ENCODE measurements at regions not wholly inside any gene's neighbourhood (a gene's known extent, or its start where the extent isn't known, plus 50 kb on each side); places are given as distances from the start of the nearest gene placed in this dataset.

- ChIA-PET CTCF (interaction anchor here (0.6 kb wide), 1 partner anchor 72 kb away, joined by 3 read pairs; no protein-coding TSS in a partner anchor), POLR2A (no interaction called here)
- Histone ChIP-seq H3K4me3 (ENCODE audit: low read depth, low read length) (no peak overlapping the region), H3K36me3 (ENCODE audit: control insufficient read depth, insufficient read depth, low read length) (no peaks in the 10 kb centered on the region), H3K27me3 (ENCODE audit: control insufficient read depth, insufficient read depth, low read length) (no peaks in the 10 kb centered on the region)
- TF ChIP-seq CTCF (IDR thresholded peaks at IDR 0.05; ENCODE audit: insufficient read depth, low read depth, low read length) = no peak
- no peak for DNase-seq (ENCODE audit: low read depth)
These were observed 365.3 kb upstream of the SMIM30 start for GRCh38 chr7:113483657-113484056.

- Histone ChIP-seq H3K4me3 (ENCODE audit: low read depth, low read length) (no peak overlapping the region), H3K36me3 (ENCODE audit: control insufficient read depth, insufficient read depth, low read length) (no peaks in the 10 kb centered on the region), H3K27me3 (ENCODE audit: control insufficient read depth, insufficient read depth, low read length) (no peaks in the 10 kb centered on the region)
- TF ChIP-seq CTCF (IDR thresholded peaks at IDR 0.05; ENCODE audit: insufficient read depth, low read depth, low read length) = no peak
- POLR2A ChIA-PET = no interaction called here
- DNase-seq (ENCODE audit: low read depth) = no peak
- CTCF ChIA-PET = no interaction called here
These were observed 362.2 kb upstream of the SMIM30 start for GRCh38 chr7:113480537-113480936.

GRCh38 chr7:113464096-113464855 is 345.9 kb upstream of the SMIM30 start:
- POLR2A ChIA-PET = no interaction called here
- no peak overlapping the region for H3K4me3 ChIP-seq (ENCODE audit: low read depth, low read length)
- no peak for DNase-seq (ENCODE audit: low read depth)
- no peaks in the 10 kb centered on the region for H3K36me3 ChIP-seq (ENCODE audit: control insufficient read depth, insufficient read depth, low read length)
- no peaks in the 10 kb centered on the region for H3K27me3 ChIP-seq (ENCODE audit: control insufficient read depth, insufficient read depth, low read length)
- no peak for TF ChIP-seq CTCF (IDR thresholded peaks at IDR 0.05; ENCODE audit: insufficient read depth, low read depth, low read length)
- CTCF ChIA-PET = no interaction called here

GRCh38 chr7:113460067-113460466 is 341.7 kb upstream of the SMIM30 start:
- POLR2A ChIA-PET = no interaction called here
- DNase-seq (ENCODE audit: low read depth) = no peak
- Histone ChIP-seq H3K4me3 (ENCODE audit: low read depth, low read length) (no peak overlapping the region), H3K36me3 (ENCODE audit: control insufficient read depth, insufficient read depth, low read length) (no peaks in the 10 kb centered on the region), H3K27me3 (ENCODE audit: control insufficient read depth, insufficient read depth, low read length) (no peaks in the 10 kb centered on the region)
- CTCF ChIA-PET = no interaction called here
- TF ChIP-seq CTCF (IDR thresholded peaks at IDR 0.05; ENCODE audit: insufficient read depth, low read depth, low read length) = no peak

- ChIA-PET CTCF (interaction anchor here (0.6 kb wide), 1 partner anchor 499 kb away, joined by 3 read pairs; no protein-coding TSS in a partner anchor), POLR2A (no interaction called here)
- H3K4me3 ChIP-seq (ENCODE audit: low read depth, low read length) = no peak overlapping the region
- H3K36me3 ChIP-seq (ENCODE audit: control insufficient read depth, insufficient read depth, low read length) = no peaks in the 10 kb centered on the region
- no peaks in the 10 kb centered on the region for H3K27me3 ChIP-seq (ENCODE audit: control insufficient read depth, insufficient read depth, low read length)
- no peak for DNase-seq (ENCODE audit: low read depth)
- TF ChIP-seq CTCF (IDR thresholded peaks at IDR 0.05; ENCODE audit: insufficient read depth, low read depth, low read length) = no peak
These were observed 338.2 kb upstream of the SMIM30 start for GRCh38 chr7:113456533-113456932.
